ENCODE measurements at regions not wholly inside any gene's neighbourhood (a gene's known extent, or its start where the extent isn't known, plus 50 kb on each side); places are given as distances from the start of the nearest gene placed in this dataset.

- no peak for DNase-seq (ENCODE audit: low read depth)
Measured at GRCh38 chr9:93900971-93901861, 53.9 kb downstream of the BARX1 start.

DNA sequence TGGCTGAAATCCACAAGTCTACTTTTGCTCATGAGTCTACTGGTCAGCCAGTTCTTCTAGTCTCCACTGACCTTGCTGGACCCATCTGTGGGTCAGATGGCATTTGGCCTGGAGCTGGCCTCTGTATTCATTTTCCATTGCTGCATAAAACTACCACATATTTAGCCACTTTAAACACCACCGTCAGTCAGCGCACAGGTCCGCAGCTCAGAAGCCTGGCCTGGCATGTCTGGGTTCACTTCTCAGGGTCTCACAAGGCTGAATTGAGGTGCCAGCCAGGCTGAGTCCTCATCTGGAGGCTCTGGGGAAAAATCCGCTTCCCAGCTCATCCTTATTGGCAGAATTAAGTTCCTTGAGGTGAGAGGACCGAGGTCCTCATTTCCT is 54.7 kb downstream of the BARX1 start:
- DNase-seq (ENCODE audit: low read depth) = no peak

GRCh38 chr9:93899609-93900435 is 55.3 kb downstream of the BARX1 start:
- no peak for DNase-seq (ENCODE audit: low read depth)

GRCh38 chr9:93898502-93899426 is 56.4 kb downstream of the BARX1 start:
- DNase-seq (ENCODE audit: low read depth) = no peak

- DNase-seq (ENCODE audit: low read depth) = no peak
Measured at GRCh38 chr9:93898026-93898425, 57.1 kb downstream of the BARX1 start.

GRCh38 chr9:93897075-93897970 is 57.8 kb downstream of the BARX1 start:
- DNase-seq (ENCODE audit: low read depth) = no peak

- DNase-seq (ENCODE audit: low read depth) = no peak
Measured at GRCh38 chr9:93896496-93897033, 58.6 kb downstream of the BARX1 start.

GRCh38 chr9:93896093-93896492 is 59.1 kb downstream of the BARX1 start:
- no peak for DNase-seq (ENCODE audit: low read depth)

- no peak for DNase-seq (ENCODE audit: low read depth)
Measured at GRCh38 chr9:93895535-93895934, 59.6 kb downstream of the BARX1 start.

DNA sequence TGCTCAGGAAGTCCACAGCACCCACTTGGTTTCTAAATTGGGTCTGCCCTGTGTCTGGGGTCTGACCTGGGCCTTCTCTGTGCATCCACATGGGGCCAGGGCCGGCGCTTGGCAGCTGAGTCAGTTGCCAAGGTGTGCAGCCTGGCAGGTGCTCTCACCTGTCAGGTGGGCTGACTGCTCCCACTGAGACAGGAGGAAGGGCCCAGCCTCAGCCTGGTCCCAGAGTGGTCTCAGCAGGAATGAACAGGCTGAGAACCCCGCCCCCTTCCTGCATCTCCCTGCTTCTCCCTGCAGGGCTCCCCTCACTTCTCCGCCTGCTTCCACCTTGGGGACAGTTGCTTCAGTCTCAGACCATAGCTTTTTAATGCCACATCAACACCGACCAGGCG is 60.5 kb downstream of the BARX1 start:
- no peak for DNase-seq (ENCODE audit: low read depth)

DNA sequence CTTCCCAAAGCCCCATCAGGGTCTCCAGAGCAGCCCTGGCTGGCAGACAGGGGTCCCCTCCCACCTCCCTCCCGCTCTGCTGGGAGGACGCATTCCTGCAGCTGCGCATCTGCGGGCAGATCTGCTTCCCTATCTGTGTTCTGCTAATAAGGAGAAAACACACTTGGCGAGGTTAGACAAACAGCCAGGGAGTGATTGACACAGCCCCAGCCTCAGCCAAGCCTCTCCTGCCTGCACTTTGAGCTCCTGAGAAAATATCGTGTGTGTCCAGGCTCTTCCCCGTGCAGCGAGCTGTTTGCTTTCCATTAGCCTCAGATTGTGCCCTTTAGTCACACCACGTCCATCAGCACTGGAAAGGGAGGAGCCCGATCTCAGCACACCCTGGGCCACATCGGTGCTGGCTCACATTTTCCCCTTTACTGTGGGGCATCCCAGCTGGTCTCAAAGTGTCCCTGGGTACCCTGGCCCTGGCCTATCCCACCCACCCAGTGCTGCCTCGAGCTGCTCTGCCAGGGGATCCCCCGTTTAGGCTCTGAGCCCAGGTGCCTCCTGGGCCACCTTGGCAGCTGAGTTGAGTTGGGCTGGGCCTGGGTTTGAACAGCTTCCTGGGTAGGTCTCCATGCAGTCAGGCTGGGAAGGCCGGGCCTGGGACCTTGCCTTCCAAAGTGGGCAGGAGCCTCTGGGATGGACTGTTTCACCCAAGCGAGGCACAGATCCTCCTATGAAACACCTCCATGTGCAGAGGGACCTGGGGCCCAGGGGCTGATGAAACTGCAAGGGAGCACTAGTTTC is 61.1 kb downstream of the BARX1 start:
- DNase-seq (ENCODE audit: low read depth) = no peak

GRCh38 chr9:93893194-93893593 is 62.0 kb downstream of the BARX1 start:
- DNase-seq (ENCODE audit: low read depth) = no peak

DNA sequence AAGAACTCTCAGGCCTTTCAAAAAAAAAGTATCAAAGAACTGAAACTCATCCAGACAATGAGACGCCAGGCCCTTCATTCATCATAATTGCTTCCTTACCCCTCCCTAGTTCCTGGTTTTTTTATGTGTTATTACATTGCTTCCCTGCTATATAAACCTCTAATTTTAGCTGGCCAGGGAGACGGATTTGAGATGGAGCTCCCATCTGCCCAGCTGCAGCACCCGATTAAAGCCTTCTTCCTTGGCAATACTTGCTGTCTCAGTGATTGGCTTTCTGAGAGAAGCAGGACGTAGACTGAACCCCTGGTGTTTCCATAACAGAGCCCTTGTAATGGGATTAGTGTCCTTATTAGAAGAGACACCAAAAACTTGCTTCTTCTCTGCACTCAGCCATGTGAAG is 62.4 kb downstream of the BARX1 start:
- DNase-seq (ENCODE audit: low read depth) = no peak

- no peak for DNase-seq (ENCODE audit: low read depth)
Measured at GRCh38 chr9:93891549-93892310, 63.4 kb downstream of the BARX1 start.

- no peak for DNase-seq (ENCODE audit: low read depth)
Measured at GRCh38 chr9:93891050-93891449, 64.1 kb downstream of the BARX1 start.

- no peak for DNase-seq (ENCODE audit: low read depth)
Measured at GRCh38 chr9:93890436-93890935, 64.7 kb downstream of the BARX1 start.

DNA sequence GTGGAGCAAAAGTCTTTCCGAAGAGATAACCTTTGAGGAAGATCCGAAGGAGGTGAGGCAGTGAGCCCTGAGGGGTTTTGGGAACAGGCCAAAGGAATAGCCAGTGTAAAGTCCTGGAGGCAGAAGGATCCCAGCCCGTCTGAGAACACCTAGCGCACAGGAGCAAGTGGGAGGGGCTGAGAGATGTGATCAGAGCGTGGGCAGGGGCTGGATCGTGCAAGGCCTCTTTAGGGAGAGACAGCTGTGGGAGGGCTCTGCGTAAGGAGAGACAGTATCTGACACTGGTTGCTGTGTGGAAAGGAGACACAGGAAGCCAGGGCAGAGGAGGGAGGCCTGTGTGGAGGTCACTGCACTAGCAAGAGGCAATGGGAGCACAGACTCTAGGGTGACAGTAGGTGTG is 68.2 kb downstream of the BARX1 start:
- no peak for DNase-seq (ENCODE audit: low read depth)

- no peak for DNase-seq (ENCODE audit: low read depth)
Measured at GRCh38 chr9:93884808-93885207, 70.3 kb downstream of the BARX1 start.
